ENCODE measurements at regions not wholly inside any gene's neighbourhood (a gene's known extent, or its start where the extent isn't known, plus 50 kb on each side); places are given as distances from the start of the nearest gene placed in this dataset.

GRCh38 chr18:76195601-76196000, 299.4 kb downstream of the ZNF516 start:
- TF ChIP-seq CTCF (IDR thresholded peaks at IDR 0.05; ENCODE audit: low read length): no peak
- no peak for TF ChIP-seq EZH2phosphoT487 (IDR thresholded peaks at IDR 0.05; ENCODE audit: low read length)
- TF ChIP-seq EZH2 (optimal IDR thresholded peaks at IDR 0.05; ENCODE audit: low read depth, low read length): no peak
